Activated CD4-positive, alpha-beta T cell treated with anti-CD3 and anti-CD28 coated beads for 24 hours (primary cell): ENCODE measurements at regions not wholly inside any gene's neighbourhood (a gene's known extent, or its start where the extent isn't known, plus 50 kb on each side); places are given as distances from the start of the nearest gene placed in this dataset.
"Not testable (repeated sequence)": the region's sequence is repeated elsewhere in the genome, so short reads cannot be mapped to it uniquely, and the experiment has no call there.

Experiments
- DNase-seq, 2 donors: peaks; one replicate each; pipeline ENCODE4 v3.0.0-alpha.2; 2020; ENCODE audit warnings: low read depth in 2 of 2

- DNase-seq: no peak
These were observed 285.7 kb upstream of the DCC start for GRCh38 chr18:52054324-52054723.

DNA sequence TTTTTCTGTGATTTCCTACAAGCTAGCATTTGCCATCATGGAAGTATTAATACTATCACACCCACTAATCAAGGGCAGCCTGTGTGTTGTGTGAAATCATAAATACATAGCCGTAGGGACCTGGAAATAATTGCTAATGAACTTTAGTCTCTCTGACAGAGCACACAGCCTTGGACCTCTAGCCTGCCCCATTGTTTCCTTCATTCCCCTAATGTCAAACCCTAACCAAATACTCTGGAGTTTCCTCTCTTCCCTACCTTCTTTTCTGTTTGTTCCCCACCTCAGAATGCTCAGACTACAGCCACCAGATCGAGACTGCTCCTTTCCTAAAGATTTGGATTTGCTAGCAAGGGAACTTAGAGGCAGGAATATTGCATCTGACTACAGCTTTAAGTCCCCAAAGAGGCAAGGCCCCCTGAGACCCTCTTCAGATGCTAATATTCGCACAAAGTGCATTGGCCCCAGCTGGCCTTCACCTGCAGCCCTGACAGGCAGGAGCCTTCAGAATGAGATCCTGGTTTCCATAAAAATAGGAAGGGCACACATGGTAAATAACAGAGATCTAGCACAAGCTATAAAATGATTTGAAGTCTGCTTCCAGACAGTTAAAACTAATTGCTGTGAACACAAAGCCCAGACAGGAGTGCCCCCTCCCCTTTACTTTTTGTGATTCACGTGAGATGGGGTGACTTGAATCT is 279.2 kb upstream of the DCC start:
- DNase-seq: no peak

DNA sequence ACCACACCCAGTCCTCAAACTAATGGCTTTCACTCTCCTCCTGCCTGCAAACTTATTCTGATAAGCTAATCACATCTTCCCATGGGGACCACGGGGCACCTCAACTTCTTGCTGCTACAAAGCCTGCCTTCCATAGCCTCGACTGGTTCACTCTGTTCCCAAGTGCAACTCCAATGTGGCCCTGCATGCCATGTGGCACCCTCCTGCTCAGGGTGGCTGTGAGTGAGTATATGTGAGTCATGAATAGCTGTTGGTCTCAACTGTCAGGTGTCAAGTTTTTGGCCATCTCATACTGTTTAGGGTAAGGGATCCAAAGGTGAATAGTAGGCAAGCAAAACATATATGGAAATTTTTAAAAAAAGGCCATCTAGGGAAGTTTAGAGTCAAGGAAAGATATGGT is 276.1 kb upstream of the DCC start:
- DNase-seq: no peak

DNA sequence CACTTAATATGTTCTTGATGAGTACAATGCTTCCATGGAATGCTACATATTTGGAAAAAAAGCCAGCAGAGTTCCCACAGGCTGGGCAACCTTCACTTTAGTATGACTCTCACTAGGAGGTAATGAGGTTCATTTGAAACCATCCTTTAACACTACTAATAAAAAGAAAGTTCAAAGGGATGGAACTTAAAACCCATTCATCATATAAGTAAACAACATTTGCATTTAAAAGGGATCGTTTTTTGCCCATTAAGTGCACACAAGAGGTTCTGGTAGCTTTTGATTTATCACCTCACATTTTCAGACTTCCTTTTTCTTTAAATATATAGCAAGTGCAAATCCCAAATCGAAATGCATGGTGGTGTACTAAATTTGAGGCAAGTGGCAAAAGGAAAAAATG is 270.8 kb upstream of the DCC start:
- no peak for DNase-seq

DNA sequence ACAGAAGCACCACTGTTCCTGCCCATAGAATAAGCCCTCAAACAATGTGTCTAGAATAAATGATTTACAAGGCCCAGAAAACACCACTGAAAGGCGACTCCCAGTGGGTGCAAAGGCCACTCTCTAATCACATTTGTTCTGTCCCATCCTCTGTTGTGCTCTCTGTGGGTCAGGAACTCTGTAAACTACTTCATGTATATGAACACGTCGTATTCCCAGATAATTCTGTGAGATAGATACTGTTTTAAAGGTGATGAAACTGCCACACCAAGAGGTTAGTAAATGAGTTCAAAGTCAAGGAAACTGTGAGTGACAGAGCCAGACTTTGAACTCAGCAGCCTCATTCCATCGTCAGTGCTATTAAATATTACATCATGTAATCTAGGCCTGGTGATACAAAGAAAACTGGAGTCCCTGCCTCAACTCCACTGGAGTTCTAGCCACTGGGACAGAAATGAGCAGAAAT is 269.7 kb upstream of the DCC start:
- DNase-seq: no peak

DNA sequence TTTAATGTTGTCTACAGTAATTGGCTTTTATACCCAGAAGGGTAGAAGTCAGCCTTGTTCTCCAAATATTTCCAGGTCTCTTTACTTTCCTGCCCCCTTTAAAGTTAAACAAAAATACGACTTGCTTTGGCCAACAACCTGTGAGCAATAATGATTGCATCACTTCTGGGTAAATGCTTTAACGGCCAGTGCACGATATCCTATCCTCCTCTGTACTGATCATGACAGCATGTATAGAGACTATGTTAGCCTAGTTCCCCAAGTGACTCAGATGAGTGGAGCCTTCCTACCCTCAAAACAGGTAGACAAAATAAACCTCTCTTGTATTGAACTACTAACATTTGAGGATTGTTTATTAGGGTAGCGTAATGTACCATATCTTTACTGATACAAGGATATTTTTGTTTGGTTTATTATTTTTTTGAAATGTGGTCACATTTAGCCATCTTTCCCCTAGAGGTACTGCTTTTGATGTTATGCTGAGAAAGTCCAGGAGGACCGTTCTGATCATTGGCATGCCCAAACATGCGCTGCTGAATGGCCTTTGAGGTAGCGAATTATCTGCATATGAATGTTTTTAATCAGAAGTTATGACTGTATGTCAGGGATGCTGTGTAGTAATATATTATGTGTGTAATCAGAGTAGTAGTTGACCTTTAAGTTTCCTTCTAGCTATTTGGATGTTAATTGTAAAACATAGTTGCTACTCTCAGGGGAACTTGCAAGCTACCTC is 262.6 kb upstream of the DCC start:
- DNase-seq: no peak

- DNase-seq: no peak
These were observed 257.8 kb upstream of the DCC start for GRCh38 chr18:52082246-52082645.

DNA sequence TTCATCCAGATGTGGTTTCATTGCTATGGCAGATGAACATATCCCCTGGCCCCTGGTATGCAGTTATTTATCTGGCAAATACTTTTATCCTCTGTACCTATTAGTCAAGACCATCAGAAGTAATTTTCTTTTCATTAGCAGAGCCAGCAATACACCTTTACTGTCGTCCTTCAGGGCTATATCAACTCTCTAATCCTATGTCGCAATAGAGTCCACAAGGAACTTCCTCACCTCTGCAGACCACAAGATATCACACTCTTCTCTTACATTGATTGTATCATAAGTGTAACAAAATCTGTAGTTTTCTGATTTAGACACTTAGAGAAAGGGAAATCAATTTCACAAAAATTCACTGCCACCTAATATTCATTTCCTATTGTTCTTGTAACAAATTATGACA is 252.9 kb upstream of the DCC start:
- DNase-seq: no peak

DNA sequence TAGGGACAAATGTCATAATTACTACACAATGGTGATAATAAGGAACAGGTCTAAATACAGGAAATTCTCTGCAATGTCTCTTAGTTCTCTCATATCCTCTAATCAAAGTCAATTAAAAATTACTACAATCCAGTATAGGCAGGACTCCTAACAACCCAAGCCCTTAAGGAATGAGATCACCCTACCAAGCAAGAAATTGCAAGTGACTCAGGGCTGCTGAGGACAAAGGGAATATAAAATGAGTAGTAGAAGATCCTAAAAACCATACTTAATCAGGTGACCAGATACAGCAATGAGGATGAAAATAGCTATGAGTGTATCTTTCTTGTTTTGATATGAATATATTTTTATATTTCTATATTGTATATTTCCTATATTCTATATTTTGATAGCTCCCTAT is 250.0 kb upstream of the DCC start:
- DNase-seq: no peak

- no peak for DNase-seq
These were observed 246.8 kb upstream of the DCC start for GRCh38 chr18:52093171-52093570.

- DNase-seq: no peak
These were observed 221.3 kb upstream of the DCC start for GRCh38 chr18:52118684-52119083.

DNA sequence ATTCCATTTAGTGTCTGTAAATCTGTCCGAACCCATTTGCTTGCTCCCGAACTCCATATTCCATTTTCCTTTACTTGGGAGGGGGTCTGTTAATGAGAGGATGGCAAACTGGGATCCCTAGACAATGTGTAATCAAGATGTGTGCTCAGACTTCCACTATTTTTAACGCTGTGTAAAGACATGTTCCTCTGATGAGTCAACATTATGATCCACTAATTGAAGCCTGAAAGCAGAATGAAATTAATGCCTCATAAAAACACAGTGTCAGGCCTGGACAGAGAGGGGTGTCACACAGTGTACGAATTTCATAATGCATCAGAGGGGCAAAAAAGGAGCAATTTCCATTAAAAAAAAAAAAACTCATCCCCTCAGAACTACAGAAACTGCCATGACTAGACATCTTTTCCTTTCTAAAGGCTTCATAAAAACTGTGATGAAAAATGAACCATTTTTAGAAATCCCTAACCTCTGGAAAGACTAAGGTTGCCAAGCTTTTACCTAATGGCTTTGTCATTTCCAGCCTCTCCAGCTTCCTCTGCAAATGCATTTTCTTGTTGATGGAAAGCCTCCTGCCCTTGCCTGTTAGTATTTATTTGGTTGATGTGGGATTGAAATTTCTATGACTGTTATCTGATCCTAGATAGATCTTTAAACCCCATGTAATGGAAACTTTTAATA is 209.2 kb upstream of the DCC start:
- DNase-seq: no peak

- no peak for DNase-seq
These were observed 208.2 kb upstream of the DCC start for GRCh38 chr18:52131845-52132244.

DNA sequence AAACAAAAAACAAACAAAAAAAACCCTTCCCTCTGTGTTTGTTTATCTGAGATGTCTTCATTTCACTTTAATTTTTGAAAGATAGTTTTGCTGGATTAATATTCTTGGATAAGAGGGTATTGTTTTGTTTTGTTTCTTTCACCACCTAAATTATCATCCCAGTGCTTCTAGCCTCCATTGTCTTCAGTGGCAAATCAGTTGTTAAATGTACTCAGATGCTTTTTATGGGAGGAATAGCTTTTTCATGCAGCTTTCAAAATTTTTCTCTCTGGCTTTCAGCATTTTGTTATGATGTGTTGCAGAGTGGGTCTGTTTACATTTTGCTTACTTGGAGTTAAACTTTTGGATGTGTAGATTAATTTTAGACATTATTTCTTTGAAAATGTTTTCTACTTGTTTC is 203.5 kb upstream of the DCC start:
- DNase-seq: no peak

GRCh38 chr18:52140986-52141385 is 199.0 kb upstream of the DCC start:
- DNase-seq: no peak

GRCh38 chr18:52150050-52150449 is 189.9 kb upstream of the DCC start:
- DNase-seq: no peak

GRCh38 chr18:52152036-52152435 is 188.0 kb upstream of the DCC start:
- DNase-seq: no peak

DNA sequence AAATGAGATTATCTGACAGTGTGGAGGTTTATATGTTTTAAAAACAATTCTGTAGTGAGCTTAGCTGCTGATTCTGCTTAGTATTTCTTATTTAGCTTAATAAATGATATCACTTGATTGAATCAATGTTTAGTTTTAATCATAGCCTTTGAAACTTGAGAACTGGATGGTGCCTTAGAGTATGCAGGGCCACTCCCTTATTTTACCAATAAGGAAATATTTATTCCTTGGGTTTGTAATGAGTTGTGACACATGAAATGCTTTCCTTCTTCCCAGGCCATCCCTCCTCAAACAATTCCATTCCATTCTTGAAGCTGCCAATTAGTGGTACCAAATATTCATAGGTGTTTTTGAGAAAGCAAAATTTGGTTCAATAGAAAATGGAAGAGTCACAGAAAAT is 183.8 kb upstream of the DCC start:
- no peak for DNase-seq

- DNase-seq: no peak
These were observed 179.4 kb upstream of the DCC start for GRCh38 chr18:52160636-52161035.

- no peak for DNase-seq
These were observed 176.5 kb upstream of the DCC start for GRCh38 chr18:52163478-52163877.

GRCh38 chr18:52168131-52168530 is 171.9 kb upstream of the DCC start:
- DNase-seq: not testable (repeated sequence)

DNA sequence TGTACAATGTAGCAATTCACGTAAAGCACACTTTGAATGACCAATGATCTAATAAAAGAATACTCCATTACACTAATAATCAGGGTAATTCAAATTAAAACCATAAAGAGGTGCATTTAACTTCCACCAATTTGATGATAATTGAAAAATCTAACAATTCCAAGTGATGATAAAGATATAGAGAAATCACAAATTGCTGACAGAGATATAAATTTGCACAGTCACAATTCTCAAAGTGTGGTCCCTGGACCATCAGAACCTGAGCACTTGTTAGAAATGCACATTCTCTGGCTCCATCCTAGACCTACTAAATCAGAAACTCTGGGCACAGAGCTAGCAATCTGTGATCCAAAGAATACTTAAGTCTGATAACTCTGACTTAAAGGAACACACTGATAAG is 165.8 kb upstream of the DCC start:
- no peak for DNase-seq

GRCh38 chr18:52175406-52175805 is 164.6 kb upstream of the DCC start:
- no peak for DNase-seq
